ENCODE measurements at regions not wholly inside any gene's neighbourhood (a gene's known extent, or its start where the extent isn't known, plus 50 kb on each side); places are given as distances from the start of the nearest gene placed in this dataset.

DNA sequence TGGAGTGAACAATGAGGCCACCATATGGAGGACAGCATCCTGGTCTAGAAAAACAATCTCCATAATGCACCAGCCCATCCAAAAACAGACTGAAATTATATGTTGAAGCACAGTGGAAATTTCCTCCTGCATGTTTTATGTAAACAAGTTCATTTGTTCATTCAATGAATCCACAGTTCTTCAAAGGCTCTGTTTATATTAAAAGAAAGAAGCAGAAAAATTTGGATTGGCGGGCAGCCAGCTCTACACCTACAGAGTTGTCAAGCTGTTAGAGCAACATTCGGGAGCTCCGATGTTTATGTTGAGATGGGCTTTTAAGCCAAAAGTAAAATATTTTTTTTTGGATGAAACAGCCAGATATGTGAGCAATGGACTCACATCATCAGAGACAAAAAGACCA, 395.3 kb upstream of the SULF2 start:
- ATAC-seq = no peak
- TF ChIP-seq, protein P1, sequence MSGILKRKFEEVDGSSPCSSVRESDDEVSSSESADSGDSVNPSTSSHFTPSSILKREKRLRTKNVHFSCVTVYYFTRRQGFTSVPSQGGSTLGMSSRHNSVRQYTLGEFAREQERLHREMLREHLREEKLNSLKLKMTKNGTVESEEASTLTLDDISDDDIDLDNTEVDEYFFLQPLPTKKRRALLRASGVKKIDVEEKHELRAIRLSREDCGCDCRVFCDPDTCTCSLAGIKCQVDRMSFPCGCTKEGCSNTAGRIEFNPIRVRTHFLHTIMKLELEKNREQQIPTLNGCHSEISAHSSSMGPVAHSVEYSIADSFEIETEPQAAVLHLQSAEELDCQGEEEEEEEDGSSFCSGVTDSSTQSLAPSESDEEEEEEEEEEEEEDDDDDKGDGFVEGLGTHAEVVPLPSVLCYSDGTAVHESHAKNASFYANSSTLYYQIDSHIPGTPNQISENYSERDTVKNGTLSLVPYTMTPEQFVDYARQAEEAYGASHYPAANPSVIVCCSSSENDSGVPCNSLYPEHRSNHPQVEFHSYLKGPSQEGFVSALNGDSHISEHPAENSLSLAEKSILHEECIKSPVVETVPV (CRISPR knock-in tag; IDR thresholded peaks at IDR 0.05) = no peak
- TF ChIP-seq TOX (CRISPR knock-in tag; IDR thresholded peaks at IDR 0.05; ENCODE audit: borderline replicate concordance) = no peak
- TF ChIP-seq ZNF565 (CRISPR knock-in tag; conservative IDR thresholded peaks at IDR 0.05; ENCODE audit: low read depth) = no peak
- TF ChIP-seq, protein P2, sequence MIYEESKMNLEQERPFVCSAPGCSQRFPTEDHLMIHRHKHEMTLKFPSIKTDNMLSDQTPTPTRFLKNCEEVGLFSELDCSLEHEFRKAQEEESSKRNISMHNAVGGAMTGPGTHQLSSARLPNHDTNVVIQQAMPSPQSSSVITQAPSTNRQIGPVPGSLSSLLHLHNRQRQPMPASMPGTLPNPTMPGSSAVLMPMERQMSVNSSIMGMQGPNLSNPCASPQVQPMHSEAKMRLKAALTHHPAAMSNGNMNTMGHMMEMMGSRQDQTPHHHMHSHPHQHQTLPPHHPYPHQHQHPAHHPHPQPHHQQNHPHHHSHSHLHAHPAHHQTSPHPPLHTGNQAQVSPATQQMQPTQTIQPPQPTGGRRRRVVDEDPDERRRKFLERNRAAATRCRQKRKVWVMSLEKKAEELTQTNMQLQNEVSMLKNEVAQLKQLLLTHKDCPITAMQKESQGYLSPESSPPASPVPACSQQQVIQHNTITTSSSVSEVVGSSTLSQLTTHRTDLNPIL (CRISPR knock-in tag; IDR thresholded peaks at IDR 0.05; ENCODE audit: low read depth) = no peak

DNA sequence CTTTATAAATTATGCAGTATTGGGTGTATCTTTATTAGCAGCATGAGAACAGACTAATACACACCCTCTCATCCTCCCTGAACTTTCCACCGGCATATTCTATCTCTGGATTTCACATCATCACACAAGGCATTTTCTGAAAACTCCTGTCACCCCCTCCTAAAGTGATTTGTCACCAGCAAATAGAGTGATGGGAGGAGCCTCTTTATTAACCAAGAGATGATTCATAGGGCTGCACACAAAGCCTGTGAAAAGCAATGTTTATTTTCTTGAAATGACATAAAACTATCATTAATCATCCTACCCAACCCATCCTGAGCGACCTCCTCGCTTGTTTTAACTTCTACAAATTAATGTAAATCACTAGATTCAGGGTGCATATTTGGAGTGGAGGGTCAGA, 394.7 kb upstream of the SULF2 start:
- ATAC-seq = no peak
- TF ChIP-seq, protein P3, sequence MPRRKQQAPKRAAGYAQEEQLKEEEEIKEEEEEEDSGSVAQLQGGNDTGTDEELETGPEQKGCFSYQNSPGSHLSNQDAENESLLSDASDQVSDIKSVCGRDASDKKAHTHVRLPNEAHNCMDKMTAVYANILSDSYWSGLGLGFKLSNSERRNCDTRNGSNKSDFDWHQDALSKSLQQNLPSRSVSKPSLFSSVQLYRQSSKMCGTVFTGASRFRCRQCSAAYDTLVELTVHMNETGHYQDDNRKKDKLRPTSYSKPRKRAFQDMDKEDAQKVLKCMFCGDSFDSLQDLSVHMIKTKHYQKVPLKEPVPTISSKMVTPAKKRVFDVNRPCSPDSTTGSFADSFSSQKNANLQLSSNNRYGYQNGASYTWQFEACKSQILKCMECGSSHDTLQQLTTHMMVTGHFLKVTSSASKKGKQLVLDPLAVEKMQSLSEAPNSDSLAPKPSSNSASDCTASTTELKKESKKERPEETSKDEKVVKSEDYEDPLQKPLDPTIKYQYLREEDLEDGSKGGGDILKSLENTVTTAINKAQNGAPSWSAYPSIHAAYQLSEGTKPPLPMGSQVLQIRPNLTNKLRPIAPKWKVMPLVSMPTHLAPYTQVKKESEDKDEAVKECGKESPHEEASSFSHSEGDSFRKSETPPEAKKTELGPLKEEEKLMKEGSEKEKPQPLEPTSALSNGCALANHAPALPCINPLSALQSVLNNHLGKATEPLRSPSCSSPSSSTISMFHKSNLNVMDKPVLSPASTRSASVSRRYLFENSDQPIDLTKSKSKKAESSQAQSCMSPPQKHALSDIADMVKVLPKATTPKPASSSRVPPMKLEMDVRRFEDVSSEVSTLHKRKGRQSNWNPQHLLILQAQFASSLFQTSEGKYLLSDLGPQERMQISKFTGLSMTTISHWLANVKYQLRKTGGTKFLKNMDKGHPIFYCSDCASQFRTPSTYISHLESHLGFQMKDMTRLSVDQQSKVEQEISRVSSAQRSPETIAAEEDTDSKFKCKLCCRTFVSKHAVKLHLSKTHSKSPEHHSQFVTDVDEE (CRISPR knock-in tag; IDR thresholded peaks at IDR 0.05) = no peak
- no peak for TF ChIP-seq CSDC2 (CRISPR knock-in tag; IDR thresholded peaks at IDR 0.05)
- no peak for TF ChIP-seq RARB (CRISPR knock-in tag; IDR thresholded peaks at IDR 0.05)
- TF ChIP-seq ZFP30 (CRISPR knock-in tag; IDR thresholded peaks at IDR 0.05) = no peak
- no peak for TF ChIP-seq ZNF565 (CRISPR knock-in tag; conservative IDR thresholded peaks at IDR 0.05; ENCODE audit: low read depth)
- TF ChIP-seq ZFP3 (CRISPR knock-in tag; IDR thresholded peaks at IDR 0.05) = no peak
- no peak for TF ChIP-seq TOX (CRISPR knock-in tag; IDR thresholded peaks at IDR 0.05; ENCODE audit: borderline replicate concordance)
- TF ChIP-seq ZNF8 (CRISPR knock-in tag; IDR thresholded peaks at IDR 0.05) = no peak
- TF ChIP-seq OSR1 (CRISPR knock-in tag; IDR thresholded peaks at IDR 0.05) = no peak
- no peak for TF ChIP-seq SNAI2 (CRISPR knock-in tag; IDR thresholded peaks at IDR 0.05)
- TF ChIP-seq, protein P1 (CRISPR knock-in tag; IDR thresholded peaks at IDR 0.05) = no peak
- TF ChIP-seq ESRRG (CRISPR knock-in tag; IDR thresholded peaks at IDR 0.05) = no peak
- no peak for TF ChIP-seq ARNTL (CRISPR knock-in tag; IDR thresholded peaks at IDR 0.05; ENCODE audit: borderline replicate concordance, low read depth)
- TF ChIP-seq BACH2 (CRISPR knock-in tag; IDR thresholded peaks at IDR 0.05; ENCODE audit: borderline replicate concordance) = no peak
- no peak for TF ChIP-seq ZNF70 (CRISPR knock-in tag; IDR thresholded peaks at IDR 0.05)
- no peak for TF ChIP-seq ZC3H10 (CRISPR knock-in tag; IDR thresholded peaks at IDR 0.05)
- TF ChIP-seq GLIS3 (CRISPR knock-in tag; IDR thresholded peaks at IDR 0.05) = no peak

DNA sequence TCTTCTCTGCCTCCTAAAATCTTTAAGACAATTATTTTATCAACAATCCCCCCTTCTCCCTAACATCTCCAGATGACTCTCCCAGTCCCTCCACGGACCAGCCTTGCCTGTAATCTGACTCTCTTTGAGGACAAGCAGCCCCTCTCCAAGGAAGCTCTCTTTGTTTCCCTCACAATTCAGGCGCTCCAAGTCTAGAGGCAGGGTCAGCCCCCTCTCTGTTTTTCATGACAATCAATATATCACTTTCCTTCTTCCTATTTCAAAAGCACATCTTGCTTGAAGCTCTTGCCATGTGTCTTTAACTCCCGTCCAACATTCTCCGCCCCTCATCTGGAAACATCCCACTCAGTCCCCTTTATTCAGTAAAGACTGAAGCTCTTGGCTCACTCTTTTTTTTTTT, 393.4 kb upstream of the SULF2 start:
- TF ChIP-seq, protein P3 (CRISPR knock-in tag; IDR thresholded peaks at IDR 0.05) = no peak
- TF ChIP-seq ZNF8 (CRISPR knock-in tag; IDR thresholded peaks at IDR 0.05) = no peak
- TF ChIP-seq ARNTL (CRISPR knock-in tag; IDR thresholded peaks at IDR 0.05; ENCODE audit: borderline replicate concordance, low read depth) = no peak
- ATAC-seq = no peak

DNA sequence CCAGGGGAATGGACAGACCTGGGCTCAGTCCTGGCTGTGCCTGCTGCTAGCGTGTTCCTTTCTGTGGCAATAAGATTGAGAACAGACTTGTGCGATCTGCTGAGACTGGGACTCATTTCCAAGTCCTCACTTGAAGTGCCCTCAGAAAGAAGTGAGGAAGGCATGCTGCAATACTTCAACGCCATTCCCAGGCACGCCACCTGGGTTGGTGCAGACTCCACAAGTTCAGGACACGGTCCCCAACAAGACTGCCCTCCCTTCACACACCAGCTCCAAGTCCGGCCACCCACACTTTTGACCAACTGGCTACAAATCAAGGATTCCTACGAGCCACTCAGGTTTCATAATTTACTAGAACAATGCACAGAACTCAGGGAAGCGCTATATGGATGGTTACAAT, 391.8 kb upstream of the SULF2 start:
- TF ChIP-seq PPARA (CRISPR knock-in tag; IDR thresholded peaks at IDR 0.05; ENCODE audit: borderline replicate concordance) (no peak), GLIS3 (CRISPR knock-in tag; IDR thresholded peaks at IDR 0.05) (no peak), ZNF8 (CRISPR knock-in tag; IDR thresholded peaks at IDR 0.05) (no peak), RARB (CRISPR knock-in tag; IDR thresholded peaks at IDR 0.05) (no peak)
- ATAC-seq = no peak

All from SK-N-SH treated with all-trans-retinoic acid at 6 μM for 48 hours (cell line).